ENCODE measurements at regions not wholly inside any gene's neighbourhood (a gene's known extent, or its start where the extent isn't known, plus 50 kb on each side); places are given as distances from the start of the nearest gene placed in this dataset.

GRCh38 chr15:38690719-38691332, 126.2 kb upstream of the RASGRP1 start:
- TF ChIP-seq FOXJ3 (CRISPR knock-in tag; IDR thresholded peaks at IDR 0.05; ENCODE audit: borderline replicate concordance) (no peak), SOX15 (CRISPR knock-in tag; IDR thresholded peaks at IDR 0.05) (no peak), ZNF512 (CRISPR knock-in tag; IDR thresholded peaks at IDR 0.05; ENCODE audit: borderline replicate concordance) (no peak), MXD4 (CRISPR knock-in tag; IDR thresholded peaks at IDR 0.05; ENCODE audit: borderline replicate concordance) (no peak), USF2 (CRISPR knock-in tag; IDR thresholded peaks at IDR 0.05) (no peak), PREB (CRISPR knock-in tag; IDR thresholded peaks at IDR 0.05; ENCODE audit: borderline replicate concordance) (no peak), E2F5 (CRISPR knock-in tag; IDR thresholded peaks at IDR 0.05) (no peak)
